C4-2B (cell line): ENCODE measurements at regions not wholly inside any gene's neighbourhood (a gene's known extent, or its start where the extent isn't known, plus 50 kb on each side); places are given as distances from the start of the nearest gene placed in this dataset.

ENCODE experiments used
- CTCF ChIP-seq: fragments of 450-650 bp; conservative IDR thresholded peaks from 2 replicates; pipeline ENCODE4 v1.5.1; 2017; ENCODE audit warnings: mild to moderate bottlenecking
- ZFX ChIP-seq: fragments of 450-650 bp; IDR thresholded peaks from 2 replicates; pipeline ENCODE4 v1.6.1; 2017

- TF ChIP-seq CTCF: no peak
- no peak for TF ChIP-seq ZFX
These were observed 150.1 kb downstream of the TPRA1 start for GRCh38 chr3:127440384-127440783.
